Caki2 (cell line): ENCODE measurements at regions not wholly inside any gene's neighbourhood (a gene's known extent, or its start where the extent isn't known, plus 50 kb on each side); places are given as distances from the start of the nearest gene placed in this dataset.

Source experiments
- DNase-seq: peaks from one replicate; pipeline ENCODE4 v3.0.0-alpha.2; 2015; ENCODE audit warnings: low read depth
- in situ Hi-C: cut with HindIII; loops from 2 replicates; pipeline ENCODE4 v1.10.0; 2016; ENCODE audit warnings: low sequenced_read_pairs, low pct_unique_long_range_greater_than_20kb, mixed read lengths

DNA sequence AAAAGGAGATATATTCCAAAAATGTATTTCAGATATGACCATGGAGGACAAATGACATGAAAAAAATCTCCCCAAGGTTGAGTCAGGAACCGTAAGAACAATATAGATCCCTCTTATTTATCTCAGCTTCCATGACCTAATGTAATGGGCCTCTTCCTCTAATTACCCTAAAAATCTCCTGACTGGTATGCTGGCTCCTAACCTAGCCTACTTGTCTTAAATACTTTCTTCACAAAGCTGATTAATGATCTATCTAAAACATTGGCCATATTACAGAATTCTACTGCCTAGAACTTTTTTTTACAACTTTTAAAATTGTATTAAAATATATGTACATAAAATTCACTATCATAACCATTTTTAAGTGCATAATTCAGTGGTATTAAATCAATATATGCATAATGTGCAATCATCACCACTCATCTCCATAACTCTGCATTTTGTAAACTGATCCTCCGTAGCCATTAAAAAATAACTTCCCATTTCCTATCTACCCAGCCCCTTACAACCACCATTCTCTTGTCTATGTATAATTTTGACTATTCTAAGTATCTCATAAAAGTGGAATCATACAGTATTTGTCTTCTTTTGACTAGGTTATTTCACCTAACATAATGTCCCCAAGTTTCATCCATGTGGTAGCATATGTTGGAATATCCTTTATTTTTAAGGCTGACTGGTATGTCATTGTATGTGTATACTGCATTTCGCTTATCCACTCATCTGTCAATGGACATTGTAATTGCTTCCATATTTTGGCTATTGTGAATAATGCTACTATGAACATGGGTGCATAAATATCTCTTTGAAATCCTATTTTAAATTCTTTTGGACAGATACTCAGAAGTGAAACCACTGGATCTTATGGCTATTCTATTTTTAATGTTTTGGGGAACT lies 464.6 kb downstream of the ADAMTS20 start:
- in situ Hi-C loops, result no loop called here
- DNase-seq, result no peak

- no peak for DNase-seq
- in situ Hi-C loops, result no loop called here
These were observed 472.5 kb downstream of the ADAMTS20 start for GRCh38 chr12:43079476-43079875.

DNA sequence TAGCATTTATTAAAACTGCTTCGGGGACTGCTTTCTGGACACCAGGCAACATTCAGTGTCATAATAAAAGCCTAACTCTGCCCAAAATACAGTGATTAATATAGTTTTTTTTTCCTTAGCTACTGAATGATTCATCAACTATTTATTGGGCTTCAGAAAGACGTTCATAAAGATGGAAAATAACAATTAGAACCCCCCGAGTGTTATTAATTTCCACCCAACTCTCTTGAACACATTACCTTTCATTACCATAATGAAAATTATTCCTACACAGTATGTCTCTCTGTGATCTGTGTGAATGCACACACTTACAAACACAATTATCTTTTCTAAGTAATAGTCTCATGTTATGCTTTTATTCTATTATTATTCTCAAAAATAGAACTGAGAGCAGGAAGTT lies 473.0 kb downstream of the ADAMTS20 start:
- DNase-seq, result no peak
- in situ Hi-C loops, result no loop called here

GRCh38 chr12:43072431-43072830 lies 479.6 kb downstream of the ADAMTS20 start:
- no peak for DNase-seq
- in situ Hi-C loops, result no loop called here

DNA sequence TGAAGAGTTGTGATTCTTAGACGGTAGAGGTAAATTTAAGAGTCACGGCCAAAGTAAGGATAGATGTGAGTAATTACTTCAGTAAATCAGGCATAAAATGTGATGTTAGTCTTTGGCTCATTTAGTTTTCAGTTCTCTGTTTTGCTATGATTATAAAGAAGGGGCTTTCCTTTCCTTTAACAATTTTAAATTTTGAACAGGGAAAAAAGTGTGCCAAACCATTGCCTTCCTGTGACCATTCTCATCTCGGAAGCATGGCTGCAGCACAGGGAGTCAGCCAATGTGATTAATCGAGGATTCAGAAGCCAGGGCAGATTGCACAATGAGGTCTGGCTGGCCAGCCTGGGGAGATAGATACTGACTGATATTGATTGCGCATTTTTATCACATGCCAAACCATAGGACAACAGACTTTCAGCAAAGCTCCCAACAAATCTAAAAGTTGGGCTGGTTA lies 480.2 kb upstream of the PRICKLE1 start:
- DNase-seq, result no peak
- in situ Hi-C loops, result no loop called here

DNA sequence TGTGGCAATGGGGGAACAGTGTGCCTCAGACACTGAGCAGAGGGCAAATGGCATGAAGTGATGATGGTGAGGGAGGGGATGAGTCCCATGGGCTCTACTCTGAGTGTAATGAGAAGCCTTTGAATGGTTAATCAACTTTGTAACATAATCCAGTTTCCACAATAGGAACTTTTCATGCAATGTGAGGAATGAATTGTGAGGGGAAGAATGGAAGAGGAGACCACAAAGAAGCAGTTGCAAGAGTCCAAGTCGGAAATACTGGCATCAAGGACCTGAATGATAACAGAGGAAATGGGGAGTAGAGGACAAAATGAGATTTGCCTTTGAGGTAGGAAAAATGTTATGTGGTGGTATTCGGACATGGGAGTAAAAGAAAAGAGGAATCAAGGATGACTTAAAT lies 476.9 kb upstream of the PRICKLE1 start:
- DNase-seq, result no peak
- in situ Hi-C loops, result no loop called here

- no peak for DNase-seq
- in situ Hi-C loops, result no loop called here
These were observed 474.1 kb upstream of the PRICKLE1 start for GRCh38 chr12:43063650-43064049.

DNA sequence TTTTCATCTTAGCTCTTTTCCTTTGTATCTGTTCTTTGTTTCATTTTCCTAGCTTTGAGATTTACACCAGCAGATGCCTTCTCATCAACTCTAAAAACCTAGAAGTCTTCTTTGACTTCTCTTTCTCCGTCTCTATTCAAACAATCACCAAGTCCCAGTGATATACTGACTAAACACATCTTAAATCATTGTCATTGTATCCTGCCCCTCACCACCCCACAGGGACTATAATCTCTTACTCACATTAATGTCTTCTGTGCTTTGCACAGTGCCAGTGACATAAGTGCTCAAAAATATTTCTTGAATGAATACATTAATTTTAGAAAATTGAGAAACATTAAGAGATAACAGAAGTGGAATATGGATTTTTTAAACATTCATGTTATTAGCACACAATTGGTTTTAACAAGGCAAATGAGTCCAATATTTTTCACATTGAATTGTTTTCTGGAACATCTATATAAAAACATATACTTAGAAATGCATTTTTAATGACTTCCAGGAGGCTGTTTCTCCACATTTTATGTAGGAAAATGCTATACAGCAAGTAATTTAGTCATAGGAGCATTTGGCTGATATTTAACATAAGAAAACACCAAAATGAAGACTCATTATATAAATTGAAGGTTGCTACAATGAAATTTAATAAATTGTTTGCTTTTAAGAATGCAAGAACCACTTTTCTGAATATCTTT lies 472.8 kb upstream of the PRICKLE1 start:
- in situ Hi-C loops, result no loop called here
- DNase-seq, result no peak

- no peak for DNase-seq
- in situ Hi-C loops, result no loop called here
These were observed 471.2 kb upstream of the PRICKLE1 start for GRCh38 chr12:43060742-43061141.

DNA sequence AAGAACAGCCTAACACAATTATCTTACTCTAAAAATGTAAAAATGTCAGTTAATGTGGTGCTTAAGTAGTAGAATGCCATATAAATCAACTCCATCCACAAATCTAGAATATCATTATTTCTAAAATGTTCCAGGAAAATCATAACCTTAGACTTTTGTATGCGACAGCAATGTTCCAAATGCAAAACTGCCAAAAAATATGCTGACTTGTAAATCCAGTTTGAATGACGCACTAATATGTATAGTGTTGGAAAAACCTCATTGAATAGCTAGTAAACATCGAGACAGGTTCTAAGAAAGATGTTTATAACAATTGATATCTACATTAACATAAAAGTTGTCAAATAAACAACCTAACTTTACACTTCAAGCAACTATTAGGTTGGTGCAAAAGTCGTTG lies 469.1 kb upstream of the PRICKLE1 start:
- in situ Hi-C loops, result no loop called here
- DNase-seq, result no peak

GRCh38 chr12:43057566-43057965 lies 468.0 kb upstream of the PRICKLE1 start:
- DNase-seq, result no peak

DNA sequence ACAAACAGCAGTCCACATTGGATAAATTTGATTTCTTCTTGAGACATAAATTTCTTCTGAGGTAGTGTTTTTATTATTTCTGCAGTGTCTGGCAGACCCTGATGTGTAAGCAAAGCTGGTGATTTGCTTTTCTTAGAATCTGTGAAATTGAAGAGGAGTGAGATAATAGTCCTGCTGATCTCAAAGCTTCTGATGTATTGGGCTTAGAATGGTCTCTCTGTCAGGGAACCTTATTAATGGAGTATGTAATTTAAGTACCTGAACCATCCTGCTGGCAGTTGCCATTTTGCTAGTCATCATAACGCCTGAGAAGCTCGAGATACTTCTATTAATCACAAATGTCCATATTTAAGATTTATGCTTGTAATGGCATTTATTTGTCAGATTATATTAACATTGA lies 464.5 kb upstream of the PRICKLE1 start:
- in situ Hi-C loops, result no loop called here
- DNase-seq, result no peak

More at GRCh38 chr12:43057566-43057965, 468.0 kb upstream of the PRICKLE1 start:
- in situ Hi-C loops, result no loop called here

DNA sequence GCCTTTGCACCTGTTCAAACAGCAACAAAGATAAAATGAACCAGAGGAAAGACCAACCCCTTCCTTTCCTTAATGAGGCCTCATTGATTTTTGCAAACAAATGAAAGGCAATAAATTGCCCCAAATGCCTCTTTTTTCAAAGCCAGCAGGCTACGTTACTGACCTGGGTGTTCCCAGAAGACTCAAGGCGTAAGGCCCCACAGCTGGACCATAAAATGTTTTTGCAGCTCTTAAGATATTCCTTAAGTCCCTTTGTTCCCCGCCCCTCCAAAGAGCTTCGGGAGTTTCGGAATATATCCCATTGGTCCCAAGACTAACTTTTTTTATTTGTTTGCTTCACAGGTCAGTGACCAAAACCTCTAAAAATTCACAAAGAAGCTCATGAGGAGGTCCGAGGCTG lies 462.9 kb upstream of the PRICKLE1 start:
- no peak for DNase-seq
- in situ Hi-C loops, result no loop called here

GRCh38 chr12:43044241-43044640 lies 454.7 kb upstream of the PRICKLE1 start:
- no peak for DNase-seq
- in situ Hi-C loops, result no loop called here

- DNase-seq, result no peak
- in situ Hi-C loops, result no loop called here
These were observed 449.4 kb upstream of the PRICKLE1 start for GRCh38 chr12:43038991-43039390.

- DNase-seq, result no peak
These were observed 440.4 kb upstream of the PRICKLE1 start for GRCh38 chr12:43029971-43030370.

GRCh38 chr12:43028826-43029225 lies 439.3 kb upstream of the PRICKLE1 start:
- in situ Hi-C loops, result no loop called here
- no peak for DNase-seq

More at GRCh38 chr12:43029971-43030370, 440.4 kb upstream of the PRICKLE1 start:
- in situ Hi-C loops, result no loop called here

DNA sequence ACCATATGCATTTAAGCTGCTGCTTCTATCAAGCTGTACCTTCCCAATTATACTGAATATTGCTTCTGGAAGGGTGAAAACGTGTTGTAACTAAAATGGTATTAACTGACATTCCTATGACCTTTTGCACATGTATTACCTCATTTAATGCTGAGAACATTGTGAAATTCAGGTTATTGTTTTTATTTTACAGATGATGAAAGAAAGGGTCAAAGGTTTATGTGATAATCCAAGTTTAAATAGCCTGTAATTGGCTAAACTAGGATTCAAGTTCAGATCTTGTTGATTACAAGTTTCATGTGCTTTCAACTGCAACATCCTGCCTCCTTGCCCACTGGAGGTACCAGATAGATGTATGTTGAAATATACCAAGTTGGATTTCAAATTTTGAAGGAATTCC lies 433.3 kb upstream of the PRICKLE1 start:
- no peak for DNase-seq
- in situ Hi-C loops, result no loop called here

GRCh38 chr12:43015090-43015737 lies 425.7 kb upstream of the PRICKLE1 start:
- DNase-seq, result peak; percentile 14
- in situ Hi-C loops, result no loop called here
